ENCODE measurements at regions not wholly inside any gene's neighbourhood (a gene's known extent, or its start where the extent isn't known, plus 50 kb on each side); places are given as distances from the start of the nearest gene placed in this dataset.

GRCh38 chr4:43089730-43090129 lies 197.2 kb downstream of the GRXCR1 start:
- H3K4me1 ChIP-seq, result peaks cover 4 to 8% of the 10 kb centered on the region in 2 donors
- DNase-seq (ENCODE audit: low spot score in 2 of 2), result peak; percentile 14 to 85
- peaks cover 0 to 4% of the 10 kb centered on the region in 2 donors for H3K9me3 ChIP-seq
- peak overlapping the region; percentile 14 to 33 for H3K4me3 ChIP-seq
- TF ChIP-seq, protein P1, sequence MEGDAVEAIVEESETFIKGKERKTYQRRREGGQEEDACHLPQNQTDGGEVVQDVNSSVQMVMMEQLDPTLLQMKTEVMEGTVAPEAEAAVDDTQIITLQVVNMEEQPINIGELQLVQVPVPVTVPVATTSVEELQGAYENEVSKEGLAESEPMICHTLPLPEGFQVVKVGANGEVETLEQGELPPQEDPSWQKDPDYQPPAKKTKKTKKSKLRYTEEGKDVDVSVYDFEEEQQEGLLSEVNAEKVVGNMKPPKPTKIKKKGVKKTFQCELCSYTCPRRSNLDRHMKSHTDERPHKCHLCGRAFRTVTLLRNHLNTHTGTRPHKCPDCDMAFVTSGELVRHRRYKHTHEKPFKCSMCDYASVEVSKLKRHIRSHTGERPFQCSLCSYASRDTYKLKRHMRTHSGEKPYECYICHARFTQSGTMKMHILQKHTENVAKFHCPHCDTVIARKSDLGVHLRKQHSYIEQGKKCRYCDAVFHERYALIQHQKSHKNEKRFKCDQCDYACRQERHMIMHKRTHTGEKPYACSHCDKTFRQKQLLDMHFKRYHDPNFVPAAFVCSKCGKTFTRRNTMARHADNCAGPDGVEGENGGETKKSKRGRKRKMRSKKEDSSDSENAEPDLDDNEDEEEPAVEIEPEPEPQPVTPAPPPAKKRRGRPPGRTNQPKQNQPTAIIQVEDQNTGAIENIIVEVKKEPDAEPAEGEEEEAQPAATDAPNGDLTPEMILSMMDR (IDR thresholded peaks at IDR 0.05), result no peak
- H3K27me3 ChIP-seq, result no peaks in the 10 kb centered on the region
- intact Hi-C loops (cut with DNase I), result loop anchor here (5.0 kb wide), 1 partner anchor 1358 kb away; the partner anchor contains the start of gene KCTD8
- peak overlapping the region; percentile 70 to 77 for H3K27ac ChIP-seq
- no peaks in the 10 kb centered on the region for H3K36me3 ChIP-seq

DNA sequence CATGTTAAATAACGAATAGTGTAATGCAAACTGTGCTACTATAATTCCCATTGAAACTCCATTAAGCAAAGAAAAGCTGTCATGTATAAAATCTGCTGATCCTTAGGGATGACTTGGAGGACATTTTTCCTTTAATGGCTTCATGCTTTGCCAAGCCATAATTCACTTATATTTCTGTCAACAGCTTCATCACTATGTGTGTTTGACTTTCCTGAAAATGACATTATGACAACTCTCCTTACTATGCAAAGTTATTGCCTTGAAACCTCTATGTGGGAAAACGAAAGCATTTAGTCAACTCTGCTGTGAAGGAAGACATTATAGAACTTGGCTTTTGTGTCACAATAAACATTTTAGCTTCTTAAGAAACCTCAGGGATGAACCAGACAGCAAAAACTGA lies 210.5 kb downstream of the GRXCR1 start:
- H3K4me3 ChIP-seq, result peak overlapping the region in 1 of 2 donors; percentile 23
- no peak overlapping the region for H3K27ac ChIP-seq
- no peak for DNase-seq (ENCODE audit: low spot score in 2 of 2)
- no peaks in the 10 kb centered on the region for H3K4me1 ChIP-seq
- H3K36me3 ChIP-seq, result no peaks in the 10 kb centered on the region
- TF ChIP-seq, protein P1 (IDR thresholded peaks at IDR 0.05), result no peak
- intact Hi-C loops (cut with DNase I), result no loop called here
- no peaks in the 10 kb centered on the region for H3K9me3 ChIP-seq
- no peaks in the 10 kb centered on the region for H3K27me3 ChIP-seq

DNA sequence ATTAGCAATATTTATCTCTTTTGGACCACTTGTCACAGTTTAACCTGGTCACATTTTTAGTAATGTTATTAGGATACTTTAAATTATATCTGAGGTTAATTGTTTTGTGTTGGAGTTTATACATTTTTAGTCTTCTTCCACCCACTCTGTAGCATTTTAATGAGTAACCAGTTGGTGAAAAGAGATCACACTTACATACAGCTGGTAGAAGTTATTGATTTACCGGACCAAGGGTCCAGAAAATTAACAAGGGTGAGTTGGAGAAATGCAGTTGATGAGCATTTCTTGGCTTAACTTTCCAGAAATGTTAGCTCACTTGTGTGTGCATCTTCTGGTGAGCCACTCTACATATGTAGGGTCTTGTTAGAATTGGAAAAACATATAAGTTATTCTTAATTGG lies 219.6 kb downstream of the GRXCR1 start:
- Histone ChIP-seq H3K9me3 (no peaks in the 10 kb centered on the region), H3K4me3 (no peak overlapping the region), H3K36me3 (no peaks in the 10 kb centered on the region), H3K27ac (no peak overlapping the region), H3K4me1 (no peaks in the 10 kb centered on the region), H3K27me3 (no peaks in the 10 kb centered on the region)
- TF ChIP-seq, protein P1 (IDR thresholded peaks at IDR 0.05), result no peak
- intact Hi-C loops (cut with DNase I), result no loop called here
- no peak for DNase-seq (ENCODE audit: low spot score in 2 of 2)

- intact Hi-C loops (cut with DNase I), result no loop called here
- Histone ChIP-seq H3K27ac (no peak overlapping the region), H3K36me3 (no peaks in the 10 kb centered on the region), H3K9me3 (no peaks in the 10 kb centered on the region), H3K4me1 (no peaks in the 10 kb centered on the region), H3K27me3 (no peaks in the 10 kb centered on the region), H3K4me3 (no peak overlapping the region)
- TF ChIP-seq, protein P1 (IDR thresholded peaks at IDR 0.05), result no peak
- no peak for DNase-seq (ENCODE audit: low spot score in 2 of 2)
Observed at GRCh38 chr4:43113196-43113595, 220.7 kb downstream of the GRXCR1 start.

DNA sequence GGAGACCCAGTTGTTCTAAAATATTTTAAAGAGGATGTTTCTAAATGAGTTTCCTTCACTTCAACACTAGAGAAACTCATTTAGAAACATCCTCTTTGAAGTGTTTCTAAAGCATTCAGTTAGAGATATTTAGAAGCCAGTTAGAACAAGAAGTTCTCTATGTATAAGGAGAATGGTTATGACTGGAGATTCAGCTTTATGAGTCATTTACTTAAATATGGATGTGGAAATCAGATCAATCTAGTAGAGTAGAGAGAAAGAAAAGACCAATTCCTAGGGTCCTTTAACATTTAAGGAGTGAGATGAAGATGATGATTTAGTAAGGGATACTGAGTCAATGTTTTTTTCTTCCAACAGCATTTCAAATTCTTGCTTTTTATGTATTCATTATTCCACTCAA lies 234.1 kb downstream of the GRXCR1 start:
- Histone ChIP-seq H3K36me3 (no peaks in the 10 kb centered on the region), H3K4me3 (no peak overlapping the region), H3K9me3 (no peaks in the 10 kb centered on the region), H3K4me1 (no peaks in the 10 kb centered on the region), H3K27ac (no peak overlapping the region), H3K27me3 (no peaks in the 10 kb centered on the region)
- TF ChIP-seq, protein P1 (IDR thresholded peaks at IDR 0.05), result no peak
- DNase-seq (ENCODE audit: low spot score in 2 of 2), result no peak
- intact Hi-C loops (cut with DNase I), result no loop called here

Measured in ascending aorta (tissue), 2 donors.